Ovary (tissue), 3 donors: ENCODE measurements at regions not wholly inside any gene's neighbourhood (a gene's known extent, or its start where the extent isn't known, plus 50 kb on each side); places are given as distances from the start of the nearest gene placed in this dataset.

Experiments
- CTCF ChIP-seq, 3 donors: fragments of 450-650 bp in 2 of 3; fragments of 200-600 bp in 1 of 3; IDR thresholded peaks; one replicate each; pipeline versions ENCODE4 v1.5.1 to v1.8.0; 2016 to 2022; ENCODE audit warnings: antibody characterized with exemption in 3 of 3, mild to moderate bottlenecking in 1 of 3
- EP300 ChIP-seq: sonication (generic); formaldehyde crosslinking; IDR thresholded peaks from one replicate; pipeline ENCODE4 v1.6.1; 2017; ENCODE audit warnings: antibody characterized with exemption
- donor health status: DM: no; HTN: no; CAD: no.

GRCh38 chr18:50458796-50459195 lies 84.0 kb downstream of the SKA1 start:
- TF ChIP-seq CTCF (IDR thresholded peaks at IDR 0.05) (no peak), EP300 (no peak)
